ENCODE measurements at regions not wholly inside any gene's neighbourhood (a gene's known extent, or its start where the extent isn't known, plus 50 kb on each side); places are given as distances from the start of the nearest gene placed in this dataset.

DNA sequence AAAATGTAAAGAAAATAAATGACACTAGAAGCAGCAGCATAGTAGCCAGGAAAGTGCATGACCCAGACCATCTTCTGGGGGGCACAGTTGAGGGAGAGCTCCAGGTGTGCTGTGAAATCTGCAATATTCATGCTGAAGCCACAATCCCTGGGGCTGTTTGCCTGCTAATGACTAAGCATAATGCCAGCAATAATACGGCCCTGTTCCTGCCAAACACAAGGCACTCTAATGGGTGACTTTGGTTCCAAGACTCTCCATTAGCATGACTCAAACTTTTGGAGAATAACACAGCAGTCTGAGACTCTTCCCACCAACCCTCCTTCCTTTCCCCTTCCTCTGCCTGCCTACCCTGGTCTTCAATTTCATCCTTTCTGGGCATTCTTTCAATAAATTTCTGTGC is 77.9 kb upstream of the DOCK10 start:
- CTCF ChIA-PET: no interaction called here
- H3K36me3 Mint-ChIP-seq (ENCODE audit: insufficient read depth, unreplicated experiment): no peaks in the 10 kb centered on the region

DNA sequence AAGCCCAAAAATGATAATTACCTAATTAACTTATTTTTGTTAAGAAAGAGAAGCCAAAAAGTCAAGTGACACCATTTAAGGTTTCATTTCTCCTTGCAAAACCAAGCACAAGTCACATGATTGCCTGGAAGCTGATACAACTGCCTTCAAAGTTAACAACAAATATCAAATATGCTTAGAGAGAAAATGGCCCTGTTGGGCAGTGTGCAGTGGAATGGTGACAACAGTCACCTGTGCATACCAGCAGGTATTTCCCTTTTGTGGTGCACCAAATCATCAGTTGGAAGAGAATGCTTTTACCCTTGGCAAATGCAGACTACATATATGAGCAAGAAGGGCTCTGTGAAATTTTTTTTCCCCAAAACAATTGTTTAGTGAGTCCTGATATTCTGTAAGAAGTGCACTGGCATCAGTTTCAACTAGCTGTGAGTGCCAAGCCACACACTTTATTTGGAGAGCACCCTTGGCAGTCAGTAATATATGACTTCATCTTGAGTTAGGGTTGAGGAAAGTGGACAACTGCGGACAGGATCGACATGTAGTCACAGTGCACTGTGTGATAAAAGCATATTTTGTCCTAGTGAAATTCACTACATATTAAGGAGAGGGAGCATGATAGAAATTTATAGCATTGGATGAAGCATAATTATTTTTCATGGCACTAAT is 74.9 kb upstream of the DOCK10 start:
- Histone ChIP-seq H3K4me1 (no peaks in the 10 kb centered on the region), H3K4me3 (ENCODE audit: low read depth, low read length) (no peak overlapping the region), H3K9me3 (no peaks in the 10 kb centered on the region), H3K27me3 (replicated peaks; ENCODE audit: control insufficient read depth, insufficient read depth, low read length) (no peaks in the 10 kb centered on the region), H3K36me3 (ENCODE audit: control insufficient read depth, insufficient read depth, low read length) (no peaks in the 10 kb centered on the region)
- H3K36me3 Mint-ChIP-seq (ENCODE audit: insufficient read depth, unreplicated experiment): no peaks in the 10 kb centered on the region
- H3K4me1 Mint-ChIP-seq (ENCODE audit: low read depth, unreplicated experiment): no peaks in the 10 kb centered on the region
- no peak for DNase-seq
- TF ChIP-seq, protein P1, sequence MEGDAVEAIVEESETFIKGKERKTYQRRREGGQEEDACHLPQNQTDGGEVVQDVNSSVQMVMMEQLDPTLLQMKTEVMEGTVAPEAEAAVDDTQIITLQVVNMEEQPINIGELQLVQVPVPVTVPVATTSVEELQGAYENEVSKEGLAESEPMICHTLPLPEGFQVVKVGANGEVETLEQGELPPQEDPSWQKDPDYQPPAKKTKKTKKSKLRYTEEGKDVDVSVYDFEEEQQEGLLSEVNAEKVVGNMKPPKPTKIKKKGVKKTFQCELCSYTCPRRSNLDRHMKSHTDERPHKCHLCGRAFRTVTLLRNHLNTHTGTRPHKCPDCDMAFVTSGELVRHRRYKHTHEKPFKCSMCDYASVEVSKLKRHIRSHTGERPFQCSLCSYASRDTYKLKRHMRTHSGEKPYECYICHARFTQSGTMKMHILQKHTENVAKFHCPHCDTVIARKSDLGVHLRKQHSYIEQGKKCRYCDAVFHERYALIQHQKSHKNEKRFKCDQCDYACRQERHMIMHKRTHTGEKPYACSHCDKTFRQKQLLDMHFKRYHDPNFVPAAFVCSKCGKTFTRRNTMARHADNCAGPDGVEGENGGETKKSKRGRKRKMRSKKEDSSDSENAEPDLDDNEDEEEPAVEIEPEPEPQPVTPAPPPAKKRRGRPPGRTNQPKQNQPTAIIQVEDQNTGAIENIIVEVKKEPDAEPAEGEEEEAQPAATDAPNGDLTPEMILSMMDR (IDR thresholded peaks at IDR 0.05; ENCODE audit: insufficient read depth in 1 of 2, low read depth in 1 of 2, low read length in 1 of 2, severe bottlenecking in 1 of 2, unreplicated experiment in 1 of 2): no peak
- H3K9me3 Mint-ChIP-seq (ENCODE audit: unreplicated experiment): no peaks in the 10 kb centered on the region
- BruUV-seq (replicated peaks): no TSS peak
- no peak overlapping the region for H3K27ac Mint-ChIP-seq (ENCODE audit: unreplicated experiment)
- ChIA-PET POLR2A (no interaction called here), CTCF (no interaction called here)
- intact Hi-C loops (cut with micrococcal nuclease; ENCODE audit: unreplicated experiment): no loop called here
- H3K27me3 Mint-ChIP-seq (ENCODE audit: insufficient read depth, unreplicated experiment): peaks cover 6% of the 10 kb centered on the region
- H3K4me3 Mint-ChIP-seq (ENCODE audit: unreplicated experiment): no peak overlapping the region

More for the DNA sequence above, 77.9 kb upstream of the DOCK10 start:
- TF ChIP-seq, protein P1 (IDR thresholded peaks at IDR 0.05; ENCODE audit: insufficient read depth in 1 of 2, low read depth in 1 of 2, low read length in 1 of 2, severe bottlenecking in 1 of 2, unreplicated experiment in 1 of 2): no peak
- peaks cover 6% of the 10 kb centered on the region for H3K27me3 Mint-ChIP-seq (ENCODE audit: insufficient read depth, unreplicated experiment)
- H3K4me3 ChIP-seq (ENCODE audit: low read depth, low read length): no peak overlapping the region
- H3K9me3 Mint-ChIP-seq (ENCODE audit: unreplicated experiment): no peaks in the 10 kb centered on the region
- POLR2A ChIA-PET: no interaction called here
- no peak overlapping the region for H3K4me3 Mint-ChIP-seq (ENCODE audit: unreplicated experiment)
- intact Hi-C loops (cut with micrococcal nuclease; ENCODE audit: unreplicated experiment): loop anchor here (5.0 kb wide), 1 partner anchor 162 kb away; no protein-coding TSS in a partner anchor
- no peaks in the 10 kb centered on the region for H3K4me1 Mint-ChIP-seq (ENCODE audit: low read depth, unreplicated experiment)
- no peaks in the 10 kb centered on the region for H3K4me1 ChIP-seq
- H3K36me3 ChIP-seq (ENCODE audit: control insufficient read depth, insufficient read depth, low read length): no peaks in the 10 kb centered on the region
- H3K27ac Mint-ChIP-seq (ENCODE audit: unreplicated experiment): no peak overlapping the region
- no peak for DNase-seq
- H3K9me3 ChIP-seq: no peaks in the 10 kb centered on the region
- no peaks in the 10 kb centered on the region for H3K27me3 ChIP-seq (replicated peaks; ENCODE audit: control insufficient read depth, insufficient read depth, low read length)
- no TSS peak for BruUV-seq (replicated peaks)

DNA sequence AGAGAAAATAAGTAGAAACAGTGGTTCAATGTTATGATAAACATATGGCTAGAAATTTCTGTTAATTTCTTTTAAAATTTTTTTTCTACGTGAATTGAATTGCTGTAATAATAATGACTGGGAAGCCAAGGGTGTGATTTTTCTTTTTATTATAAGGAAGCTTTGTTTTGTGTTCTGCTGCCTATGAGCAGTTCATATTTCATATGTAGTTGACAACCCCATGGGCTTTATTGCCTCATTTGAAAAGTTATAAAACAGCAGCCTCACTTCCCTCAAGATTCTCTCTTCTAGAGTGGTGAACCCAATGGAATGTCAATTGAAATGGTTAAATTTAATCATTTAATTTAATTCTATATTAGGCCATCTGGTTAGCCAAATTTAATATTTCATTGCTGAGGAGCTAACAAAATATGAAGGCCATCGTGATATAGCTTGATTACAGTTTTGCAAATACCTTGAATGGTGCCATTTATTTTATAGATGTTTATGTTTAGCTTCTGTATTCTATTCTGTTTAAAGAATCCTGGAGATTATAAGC is 72.6 kb upstream of the DOCK10 start:
- no peaks in the 10 kb centered on the region for H3K9me3 Mint-ChIP-seq (ENCODE audit: unreplicated experiment)
- no peaks in the 10 kb centered on the region for H3K4me1 ChIP-seq
- TF ChIP-seq, protein P1 (IDR thresholded peaks at IDR 0.05; ENCODE audit: insufficient read depth in 1 of 2, low read depth in 1 of 2, low read length in 1 of 2, severe bottlenecking in 1 of 2, unreplicated experiment in 1 of 2): no peak
- ChIA-PET CTCF (no interaction called here), POLR2A (no interaction called here)
- H3K27me3 Mint-ChIP-seq (ENCODE audit: insufficient read depth, unreplicated experiment): peaks cover 6% of the 10 kb centered on the region
- H3K4me3 Mint-ChIP-seq (ENCODE audit: unreplicated experiment): no peak overlapping the region
- H3K9me3 ChIP-seq: no peaks in the 10 kb centered on the region
- no TSS peak for BruUV-seq (replicated peaks)
- H3K4me3 ChIP-seq (ENCODE audit: low read depth, low read length): no peak overlapping the region
- H3K36me3 Mint-ChIP-seq (ENCODE audit: insufficient read depth, unreplicated experiment): no peaks in the 10 kb centered on the region
- H3K4me1 Mint-ChIP-seq (ENCODE audit: low read depth, unreplicated experiment): no peaks in the 10 kb centered on the region
- DNase-seq: no peak
- no peak overlapping the region for H3K27ac Mint-ChIP-seq (ENCODE audit: unreplicated experiment)
- no peaks in the 10 kb centered on the region for H3K36me3 ChIP-seq (ENCODE audit: control insufficient read depth, insufficient read depth, low read length)
- no peaks in the 10 kb centered on the region for H3K27me3 ChIP-seq (replicated peaks; ENCODE audit: control insufficient read depth, insufficient read depth, low read length)
- intact Hi-C loops (cut with micrococcal nuclease; ENCODE audit: unreplicated experiment): no loop called here
